Thyroid gland (tissue), 4 donors: ENCODE measurements at regions not wholly inside any gene's neighbourhood (a gene's known extent, or its start where the extent isn't known, plus 50 kb on each side); places are given as distances from the start of the nearest gene placed in this dataset.

Experiments
- DNase-seq, 2 donors: peaks; one replicate each; pipeline ENCODE4 v3.0.0-alpha.2; 2019
- H3K27ac ChIP-seq, 3 donors: fragments of 200-600 bp; sonication (generic); 1 replicate in 2 of 3; 2 replicates in 1 of 3; pipeline ENCODE4 v1.5.1; 2016 to 2019; ENCODE audit warnings: mild to moderate bottlenecking in 1 of 3, moderate library complexity in 1 of 3
- H3K27me3 ChIP-seq: fragments of 200-600 bp; sonication (generic); one replicate; pipeline ENCODE4 v1.5.1; 2019
- H3K36me3 ChIP-seq, 2 donors: fragments of 200-600 bp; sonication (generic); one replicate each; pipeline ENCODE4 v1.5.1; 2016 to 2019
- H3K4me1 ChIP-seq, 2 donors: fragments of 200-600 bp; sonication (generic); one replicate each; pipeline ENCODE4 v1.5.1; 2017 to 2019
- H3K4me3 ChIP-seq, 3 donors: fragments of 200-600 bp; sonication (generic); replicated peaks in 1 of 3; 1 replicate in 2 of 3; 2 replicates in 1 of 3; pipeline ENCODE4 v1.5.1; 2016; ENCODE audit warnings: mild to moderate bottlenecking in 1 of 3
- H3K9me3 ChIP-seq: fragments of 200-600 bp; sonication (generic); one replicate; pipeline ENCODE4 v1.5.1; 2017
- POLR2A ChIP-seq, 2 donors: fragments of 450-650 bp; IDR thresholded peaks; one replicate each; pipeline ENCODE4 v1.6.1; 2017; ENCODE audit warnings: antibody characterized with exemption in 2 of 2, mild to moderate bottlenecking in 2 of 2, moderate library complexity in 1 of 2
- WGBS, 2 donors: methylation state at CpG; one replicate each; pipeline ENCODE4 v1.1.5; 2017; 5-methylcytosine and 5-hydroxymethylcytosine counted together
- intact Hi-C: fragments of 100-400 bp; cut with DNase I; formaldehyde crosslinking; loops from one replicate; pipeline ENCODE4 v1.15.1; 2023
- TF ChIP-seq, protein P1 (sequence below), 6 experiments: fragments of 200-600 bp in 3 of 6; fragments of 450-650 bp in 3 of 6; sonication (generic) in 3 of 6; IDR thresholded peaks; one replicate each; pipeline ENCODE4 v1.5.1; 2016 to 2019; ENCODE audit warnings: antibody characterized with exemption in 6 of 6, mild to moderate bottlenecking in 2 of 6, inconsistent platforms in 1 of 6, moderate library complexity in 1 of 6

DNA sequence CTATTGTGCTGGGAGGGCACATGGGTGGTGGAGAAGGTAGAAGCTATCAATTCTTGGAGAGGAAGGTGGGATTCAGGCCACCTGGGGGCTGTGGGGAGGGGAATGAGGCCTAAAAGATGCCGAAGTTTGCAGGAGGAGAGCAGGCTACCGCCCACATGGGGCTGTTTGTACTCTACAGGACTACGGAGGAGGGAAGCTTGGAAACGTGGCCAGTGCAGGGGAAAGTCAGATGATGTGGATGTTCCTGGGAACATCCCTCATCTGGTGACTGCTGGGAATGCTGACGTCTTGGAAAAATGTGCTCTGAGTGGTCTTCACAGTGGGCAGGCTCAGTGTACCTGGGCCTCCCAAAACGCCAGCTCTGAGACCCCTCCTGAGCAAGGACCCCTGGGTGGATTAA, 78.5 kb downstream of the TNFAIP2 start:
- TF ChIP-seq POLR2A (IDR thresholded peaks at IDR 0.05) = no peak
- TF ChIP-seq, protein P1, sequence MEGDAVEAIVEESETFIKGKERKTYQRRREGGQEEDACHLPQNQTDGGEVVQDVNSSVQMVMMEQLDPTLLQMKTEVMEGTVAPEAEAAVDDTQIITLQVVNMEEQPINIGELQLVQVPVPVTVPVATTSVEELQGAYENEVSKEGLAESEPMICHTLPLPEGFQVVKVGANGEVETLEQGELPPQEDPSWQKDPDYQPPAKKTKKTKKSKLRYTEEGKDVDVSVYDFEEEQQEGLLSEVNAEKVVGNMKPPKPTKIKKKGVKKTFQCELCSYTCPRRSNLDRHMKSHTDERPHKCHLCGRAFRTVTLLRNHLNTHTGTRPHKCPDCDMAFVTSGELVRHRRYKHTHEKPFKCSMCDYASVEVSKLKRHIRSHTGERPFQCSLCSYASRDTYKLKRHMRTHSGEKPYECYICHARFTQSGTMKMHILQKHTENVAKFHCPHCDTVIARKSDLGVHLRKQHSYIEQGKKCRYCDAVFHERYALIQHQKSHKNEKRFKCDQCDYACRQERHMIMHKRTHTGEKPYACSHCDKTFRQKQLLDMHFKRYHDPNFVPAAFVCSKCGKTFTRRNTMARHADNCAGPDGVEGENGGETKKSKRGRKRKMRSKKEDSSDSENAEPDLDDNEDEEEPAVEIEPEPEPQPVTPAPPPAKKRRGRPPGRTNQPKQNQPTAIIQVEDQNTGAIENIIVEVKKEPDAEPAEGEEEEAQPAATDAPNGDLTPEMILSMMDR (IDR thresholded peaks at IDR 0.05) = no peak
- Histone ChIP-seq H3K36me3 (no peaks in the 10 kb centered on the region), H3K4me1 (peaks cover 9 to 13% of the 10 kb centered on the region in 2 donors), H3K9me3 (no peaks in the 10 kb centered on the region), H3K27me3 (no peaks in the 10 kb centered on the region), H3K4me3 (no peak overlapping the region), H3K27ac (no peak overlapping the region)
- intact Hi-C loops = no loop called here
- no peak for DNase-seq
- 77 to 79% methylated on average over 6 of the region's 6 CpGs for WGBS, 2 donors

DNA sequence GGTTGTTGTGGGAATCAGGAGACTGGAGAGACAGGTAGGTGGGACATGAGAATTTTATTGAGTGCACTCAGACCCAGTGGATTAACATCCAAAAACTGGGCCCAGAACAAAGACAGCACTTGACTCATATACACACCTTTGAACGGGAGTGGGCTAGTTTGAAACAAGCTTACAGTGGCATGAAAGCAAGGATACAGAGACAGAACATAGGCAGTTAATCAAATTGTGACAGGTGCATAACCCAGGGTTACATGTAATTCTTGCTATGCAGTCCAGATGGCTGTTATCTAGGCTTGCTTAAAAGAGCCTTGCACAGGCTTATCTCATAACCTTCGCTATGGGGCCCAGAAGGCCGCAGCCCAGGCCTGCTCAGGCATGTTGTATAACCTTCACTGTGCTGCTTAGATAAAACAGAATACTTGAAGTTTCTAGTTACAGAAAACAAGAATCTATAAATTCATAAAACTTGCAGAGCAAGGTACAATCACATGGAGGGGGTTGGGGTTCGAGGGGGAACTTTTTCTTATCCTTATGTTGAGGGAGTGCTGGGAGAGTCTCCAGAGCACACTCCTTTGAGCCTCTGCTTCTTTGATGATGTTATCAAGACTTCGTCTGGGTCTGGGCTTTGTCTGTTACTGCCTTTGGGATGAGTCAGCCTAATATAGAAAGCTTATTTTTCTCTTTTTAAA, 81.7 kb downstream of the TNFAIP2 start:
- H3K9me3 ChIP-seq = no peaks in the 10 kb centered on the region
- no peaks in the 10 kb centered on the region for H3K27me3 ChIP-seq
- H3K4me1 ChIP-seq = peaks cover 21 to 25% of the 10 kb centered on the region in 2 donors
- peak overlapping the region in 2 of 3 donors; percentile 69 to 93 for H3K27ac ChIP-seq
- no peaks in the 10 kb centered on the region for H3K36me3 ChIP-seq
- WGBS, 2 donors = 84 to 88% methylated on average over 5 of the region's 5 CpGs
- H3K4me3 ChIP-seq = no peak overlapping the region
- TF ChIP-seq POLR2A (IDR thresholded peaks at IDR 0.05) = no peak
- TF ChIP-seq, protein P1 (IDR thresholded peaks at IDR 0.05) = no peak
- DNase-seq = no peak
- intact Hi-C loops = no loop called here

DNA sequence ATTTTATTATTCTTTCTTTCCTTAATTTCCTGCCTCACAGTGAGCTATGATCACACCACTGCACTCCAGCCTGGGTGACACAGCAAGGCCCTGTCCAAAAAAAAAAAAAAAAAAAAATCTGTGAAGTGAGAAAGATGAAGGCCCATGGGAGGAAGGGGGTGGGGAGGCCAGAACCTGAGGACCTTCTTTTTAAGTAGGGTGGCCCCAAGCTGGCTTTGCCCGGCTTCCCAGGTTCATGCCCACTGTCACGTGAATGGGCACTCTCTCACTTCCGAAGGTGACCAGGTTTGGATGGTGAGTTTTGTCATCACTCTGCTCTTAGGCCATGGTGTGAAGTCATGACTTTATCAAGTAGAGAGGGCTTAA, 82.3 kb downstream of the TNFAIP2 start:
- Histone ChIP-seq H3K4me3 (no peak overlapping the region), H3K36me3 (no peaks in the 10 kb centered on the region), H3K9me3 (no peaks in the 10 kb centered on the region), H3K27me3 (no peaks in the 10 kb centered on the region), H3K4me1 (peaks cover 21 to 25% of the 10 kb centered on the region in 2 donors), H3K27ac (peak overlapping the region; percentile 69 to 93 (median 92))
- intact Hi-C loops = no loop called here
- TF ChIP-seq, protein P1 (IDR thresholded peaks at IDR 0.05) = no peak
- no peak for TF ChIP-seq POLR2A (IDR thresholded peaks at IDR 0.05)
- WGBS, 2 donors = 61 to 83% methylated on average over 3 of the region's 3 CpGs
- peak; percentile 7 to 25 for DNase-seq

DNA sequence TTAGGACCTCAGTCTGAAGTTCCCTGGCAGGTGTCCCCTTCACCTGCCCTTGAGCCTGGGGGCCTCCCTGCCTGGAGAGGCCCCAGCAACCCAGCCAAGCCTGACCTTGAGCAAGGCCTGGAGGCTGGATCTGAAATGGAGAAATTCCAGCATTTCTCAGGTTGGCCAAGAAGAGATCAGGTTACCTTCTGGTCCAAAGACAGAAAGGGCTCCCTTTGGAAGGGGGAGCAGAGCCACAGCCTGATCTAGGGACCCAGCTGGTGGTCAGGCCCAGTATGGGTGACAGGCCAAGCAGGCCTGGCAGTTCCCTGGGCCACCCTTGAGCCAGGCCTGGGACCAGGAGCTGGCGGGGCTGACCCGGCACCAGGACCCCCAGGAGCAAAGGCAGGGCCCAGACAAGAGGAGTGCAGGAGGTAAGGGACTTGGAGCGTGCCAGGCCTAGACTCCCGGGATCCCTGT, 82.8 kb downstream of the TNFAIP2 start:
- Histone ChIP-seq H3K27ac (peak overlapping the region; percentile 69 to 93 (median 92)), H3K4me3 (no peak overlapping the region)
- intact Hi-C loops = no loop called here

More for the DNA sequence above, 82.8 kb downstream of the TNFAIP2 start:
- WGBS, 2 donors = 60 to 62% methylated on average over 2 to 4 of the region's 4 CpGs
- H3K9me3 ChIP-seq = no peaks in the 10 kb centered on the region
- DNase-seq = peak; percentile 72 to 77
- no peaks in the 10 kb centered on the region for H3K36me3 ChIP-seq
- peak in 1 of 2 donors; percentile 38 for TF ChIP-seq POLR2A (IDR thresholded peaks at IDR 0.05)
- TF ChIP-seq, protein P1 (IDR thresholded peaks at IDR 0.05) = no peak
- H3K4me1 ChIP-seq = peaks cover 21 to 25% of the 10 kb centered on the region in 2 donors
- no peaks in the 10 kb centered on the region for H3K27me3 ChIP-seq
